ENCODE measurements at regions not wholly inside any gene's neighbourhood (a gene's known extent, or its start where the extent isn't known, plus 50 kb on each side); places are given as distances from the start of the nearest gene placed in this dataset.

DNA sequence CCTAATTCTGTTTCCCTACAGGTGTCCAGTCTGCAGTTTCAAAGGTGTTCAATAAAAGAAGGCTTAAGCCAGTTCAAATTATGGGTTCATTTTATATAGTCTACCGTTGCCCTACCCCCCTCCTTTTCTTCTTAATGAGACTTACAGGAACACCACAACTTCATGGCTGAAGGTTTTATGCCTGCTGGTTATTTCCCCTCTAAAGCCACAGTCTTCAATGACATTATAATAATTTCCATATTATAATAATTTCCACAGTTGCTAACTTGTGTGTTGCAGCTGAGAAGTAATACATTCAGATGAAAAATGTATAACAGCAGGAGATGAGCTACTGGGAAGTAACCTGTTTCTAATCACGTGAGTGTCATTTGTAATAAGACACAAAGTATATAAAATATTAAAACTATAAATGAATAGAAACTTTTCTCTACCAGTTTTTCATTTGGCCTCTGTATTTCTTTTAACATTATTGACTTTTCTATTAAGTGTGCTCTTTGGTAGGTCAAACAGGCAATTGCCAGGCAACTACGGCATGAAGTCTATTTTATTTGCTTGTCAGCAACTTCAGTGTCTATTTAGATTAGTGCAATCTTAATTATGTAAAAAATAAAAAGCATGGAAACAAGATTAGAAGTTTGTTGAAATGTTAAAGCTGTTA lies 120.5 kb upstream of the HMHB1 start:
- DNase-seq: no peak

DNA sequence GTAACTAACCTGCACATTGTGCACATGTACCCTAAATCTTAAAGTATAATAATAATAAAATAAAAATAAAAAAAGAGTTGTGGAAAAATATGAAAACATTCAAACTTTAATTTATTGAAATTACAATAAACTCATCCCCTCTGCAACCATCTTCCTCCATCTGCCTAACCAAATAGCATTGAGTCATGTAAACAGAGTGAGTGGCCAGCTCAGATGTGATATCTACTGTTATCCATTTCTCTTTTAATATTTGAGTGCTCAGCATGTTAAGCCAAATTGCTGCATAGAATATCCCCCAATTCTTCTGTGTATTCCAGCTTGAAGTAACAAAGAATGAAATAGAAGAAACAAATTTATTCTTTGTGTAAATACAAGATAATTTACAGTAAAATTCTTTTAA lies 124.4 kb upstream of the HMHB1 start:
- DNase-seq: no peak

DNA sequence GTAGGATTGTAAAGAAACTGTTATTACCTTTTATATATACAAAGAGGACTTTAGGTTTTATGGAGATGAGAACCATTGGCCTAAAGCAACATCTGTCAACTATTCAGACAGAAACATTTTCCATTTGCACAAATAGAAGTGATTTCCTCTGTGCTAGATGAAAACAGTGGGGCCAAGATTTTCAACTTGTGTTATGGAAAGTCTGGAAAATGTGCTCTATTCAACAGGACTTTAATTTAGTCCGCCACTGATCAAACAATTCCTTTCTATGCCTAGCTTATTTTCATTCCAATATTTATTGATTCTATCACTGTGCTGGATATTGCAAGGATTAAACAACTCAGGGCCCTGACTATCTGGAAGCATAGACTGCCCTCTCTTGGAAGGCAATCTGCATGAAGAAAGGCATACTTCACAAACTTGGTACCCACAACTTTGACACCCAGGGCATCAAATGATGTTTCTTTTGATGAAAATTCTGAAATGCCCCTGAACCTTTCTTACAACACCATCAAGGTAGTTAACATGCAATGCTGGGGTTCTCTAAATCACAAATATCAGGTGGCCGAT lies 126.6 kb upstream of the HMHB1 start:
- DNase-seq: peak; percentile 14

DNA sequence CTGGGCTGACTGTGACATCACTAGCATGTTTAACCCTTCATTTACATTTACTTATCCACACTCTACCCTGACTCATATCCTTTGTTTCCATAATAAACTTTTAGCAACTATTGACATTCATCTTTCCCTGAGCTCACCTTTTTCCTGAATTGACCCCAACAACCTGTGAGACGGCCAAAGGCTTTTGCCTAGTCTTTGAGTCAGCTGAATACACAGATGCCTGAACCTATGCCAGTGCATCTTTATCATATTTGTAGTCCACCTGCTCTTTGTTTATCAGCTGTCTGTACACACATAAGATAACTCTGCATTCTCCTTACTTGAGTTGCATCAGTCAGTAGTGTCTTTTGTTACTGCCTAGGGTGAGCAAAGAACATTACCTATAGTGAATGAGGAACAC lies 128.5 kb upstream of the HMHB1 start:
- no peak for DNase-seq

- DNase-seq: no peak
These were observed 129.0 kb upstream of the HMHB1 start for GRCh38 chr5:143682929-143683386.

- peak; percentile 70 for DNase-seq
These were observed 129.6 kb upstream of the HMHB1 start for GRCh38 chr5:143682246-143682905.

GRCh38 chr5:143680672-143681259 lies 131.2 kb upstream of the HMHB1 start:
- peak; percentile 26 for DNase-seq

DNA sequence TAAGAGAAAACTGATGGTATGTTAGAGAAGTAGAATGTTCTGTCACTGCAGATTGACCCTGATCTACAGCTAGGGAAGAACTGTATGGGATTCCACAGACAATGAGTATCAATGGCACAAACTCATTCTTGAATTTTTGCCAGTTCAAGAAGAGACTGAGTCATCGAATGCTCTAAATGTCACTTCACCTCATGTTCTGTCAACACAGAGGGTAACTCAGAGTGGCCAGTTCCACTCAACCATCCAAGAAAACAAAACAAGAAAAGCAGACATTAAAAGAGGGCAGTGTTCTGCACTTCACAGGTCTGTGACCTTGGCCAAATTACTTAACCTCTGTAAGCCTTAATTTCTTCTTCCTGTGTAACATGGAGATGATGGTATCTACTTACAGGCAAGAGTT lies 132.2 kb upstream of the HMHB1 start:
- DNase-seq: peak; percentile 91

GRCh38 chr5:143678148-143678905 lies 133.6 kb upstream of the HMHB1 start:
- DNase-seq: no peak

DNA sequence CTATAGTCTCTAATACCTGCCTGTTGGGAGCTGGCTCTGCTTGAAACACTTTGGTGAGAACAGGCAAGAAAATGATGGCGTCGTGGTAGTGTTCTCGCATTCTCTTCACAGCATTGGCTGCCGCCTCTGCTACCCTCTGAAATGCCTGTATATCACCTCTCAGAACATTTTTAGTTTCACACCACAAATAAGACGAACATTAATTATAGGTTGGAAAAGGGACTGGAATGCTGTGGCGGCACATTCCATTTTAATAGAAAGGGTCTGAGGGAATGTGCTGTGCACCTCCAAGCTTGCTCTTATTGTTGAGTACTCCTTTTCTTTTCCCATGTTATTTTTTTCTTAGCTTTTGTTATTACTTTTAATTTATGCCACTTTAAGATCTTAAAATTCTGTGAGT lies 134.6 kb upstream of the HMHB1 start:
- no peak for DNase-seq

DNA sequence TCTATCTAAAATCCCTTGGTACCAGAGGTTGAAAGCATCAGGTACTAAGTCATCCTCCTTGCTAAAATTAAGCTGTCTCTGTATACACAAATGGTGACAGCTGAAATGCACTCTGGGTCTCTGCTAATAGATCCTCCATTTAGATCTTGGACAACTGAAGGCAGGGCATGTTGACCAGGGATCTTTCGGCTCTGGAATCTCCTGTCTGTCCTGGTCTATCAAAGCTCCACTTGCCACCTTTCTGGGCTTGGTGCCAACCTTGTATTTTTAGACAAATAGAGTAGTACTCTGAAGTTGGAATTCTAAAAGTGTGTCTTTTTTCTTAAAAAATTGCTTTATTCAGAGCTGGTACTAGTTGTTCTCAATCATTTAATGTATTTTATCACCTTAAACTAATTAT lies 135.2 kb upstream of the HMHB1 start:
- DNase-seq: no peak

GRCh38 chr5:143674469-143674786 lies 137.5 kb upstream of the HMHB1 start:
- peak; percentile 34 for DNase-seq

DNA sequence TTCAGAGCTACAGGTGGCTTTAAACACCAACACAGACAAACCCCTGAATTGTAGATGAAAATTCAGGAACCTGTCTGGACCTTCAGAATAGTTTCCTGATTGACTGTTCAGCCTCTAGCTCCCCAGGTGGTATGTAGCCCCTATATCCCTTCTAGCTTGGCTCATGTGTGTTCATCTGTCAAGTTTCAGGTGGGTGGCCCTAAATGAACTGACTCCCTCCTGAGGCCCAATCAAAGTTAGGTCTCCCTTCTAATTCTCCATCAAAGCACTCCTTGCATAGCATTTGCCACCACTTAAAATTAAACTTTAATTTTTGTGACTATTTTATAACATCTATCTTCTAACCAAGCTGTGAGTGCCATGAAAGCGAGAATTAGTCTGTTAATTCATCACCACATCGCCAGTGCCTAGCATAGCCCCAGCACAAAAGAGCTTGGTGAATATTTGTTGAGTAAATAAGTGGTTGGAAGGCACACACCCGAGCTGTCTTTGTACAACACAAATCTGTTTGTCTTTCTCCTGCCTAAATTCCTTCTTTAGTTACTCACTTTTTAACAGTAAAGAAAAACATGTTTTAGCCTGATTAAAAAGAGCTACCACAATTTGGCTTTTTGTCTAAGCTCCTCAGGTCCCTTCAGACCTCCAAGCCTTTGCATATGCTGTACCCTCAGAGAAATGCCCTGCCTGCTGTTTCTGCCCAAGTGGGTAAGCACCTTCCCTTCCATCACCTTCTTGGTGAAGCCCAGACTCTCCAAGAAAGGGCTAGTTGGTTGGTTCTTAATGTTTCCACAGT lies 138.1 kb upstream of the HMHB1 start:
- DNase-seq: peak; percentile 72

DNA sequence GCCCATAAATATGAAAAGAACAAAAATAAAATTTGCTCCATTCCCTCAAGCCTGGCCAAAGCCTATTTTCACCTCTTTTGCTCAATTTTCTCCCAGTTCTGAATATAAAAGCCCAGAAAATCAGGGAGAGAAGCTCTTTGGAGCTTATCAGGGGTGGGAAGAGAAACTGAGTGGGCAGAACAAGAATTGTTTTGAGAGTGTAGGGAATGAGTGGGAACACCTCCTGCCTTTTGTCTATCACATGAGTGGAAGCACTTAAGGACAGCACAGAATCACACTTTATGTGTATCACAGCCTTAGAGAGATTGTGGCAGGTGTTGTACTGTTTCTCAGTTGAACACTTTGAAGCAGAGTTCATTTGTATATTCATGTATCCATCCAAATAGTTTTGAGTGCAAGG lies 139.2 kb upstream of the HMHB1 start:
- DNase-seq: no peak

- no peak for DNase-seq
These were observed 140.0 kb upstream of the HMHB1 start for GRCh38 chr5:143671674-143672569.

- no peak for DNase-seq
These were observed 140.9 kb upstream of the HMHB1 start for GRCh38 chr5:143671021-143671420.

DNA sequence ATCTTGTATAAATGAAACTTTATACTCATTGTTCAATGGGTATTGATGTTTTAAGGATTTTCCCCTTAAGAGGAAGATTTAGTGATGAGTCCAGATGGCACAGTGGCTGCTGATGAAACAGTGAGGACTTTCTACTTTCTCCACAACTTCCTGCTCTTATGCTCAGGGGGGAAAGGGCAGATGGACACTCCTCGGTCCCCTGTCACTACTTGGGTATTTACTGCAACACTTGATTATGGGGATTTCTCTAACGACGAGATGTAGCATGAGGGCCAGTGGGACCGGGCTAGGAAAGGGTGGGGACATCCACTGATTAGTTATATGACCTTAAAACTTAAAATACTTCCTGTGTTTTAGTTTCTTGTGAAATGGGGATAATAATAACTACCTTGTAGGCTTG lies 146.1 kb upstream of the HMHB1 start:
- no peak for DNase-seq

DNA sequence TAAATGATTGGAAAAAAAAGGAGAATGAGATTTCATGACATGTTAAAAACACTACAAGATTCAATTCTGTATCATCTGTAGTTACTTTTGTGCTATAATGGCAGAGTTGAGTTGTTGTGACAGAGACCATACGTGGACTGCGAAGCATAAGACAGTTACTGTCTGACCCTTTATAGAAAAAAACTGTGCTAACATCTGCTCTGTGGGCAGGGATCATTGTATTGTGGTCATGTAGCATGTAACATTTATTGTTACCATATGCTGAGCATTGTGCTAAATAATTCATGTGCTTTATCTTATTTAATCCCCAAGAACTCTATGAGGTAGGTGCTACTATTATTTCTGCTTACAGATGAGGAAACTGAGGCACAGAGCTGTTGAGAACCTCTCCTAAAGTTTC lies 147.3 kb upstream of the HMHB1 start:
- no peak for DNase-seq

- no peak for DNase-seq
These were observed 148.1 kb upstream of the HMHB1 start for GRCh38 chr5:143663872-143664271.

GRCh38 chr5:143662020-143662419 lies 149.9 kb upstream of the HMHB1 start:
- no peak for DNase-seq

DNA sequence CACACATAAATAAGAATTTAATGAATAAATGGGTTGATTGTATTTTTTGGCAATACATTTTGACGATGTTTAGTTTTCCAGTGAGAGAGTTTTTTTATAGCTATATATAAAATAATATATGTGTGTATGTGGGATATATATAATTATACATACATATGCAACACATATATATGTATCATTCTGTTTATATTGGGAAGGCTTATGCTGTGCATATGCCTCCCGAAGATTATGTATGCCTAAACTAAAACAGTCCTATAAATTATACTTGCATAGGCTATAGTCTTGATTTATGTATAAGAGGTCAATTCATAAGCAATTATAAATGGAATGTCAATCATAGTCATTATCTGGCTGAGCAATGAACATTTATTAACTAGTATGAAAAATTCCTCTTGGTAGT lies 151.3 kb upstream of the HMHB1 start:
- no peak for DNase-seq

All from fibroblast of skin of back (primary cell).